ENCODE measurements at regions not wholly inside any gene's neighbourhood (a gene's known extent, or its start where the extent isn't known, plus 50 kb on each side); places are given as distances from the start of the nearest gene placed in this dataset.

GRCh38 chr6:28585335-28585734 lies 59.7 kb downstream of the GPX5 start:
- DNase-seq (ENCODE audit: low read depth) (peak; percentile 82), FAIRE-seq (no peak)
- no peak overlapping the region for H3K4me3 ChIP-seq (ENCODE audit: low read depth, low read length)

DNA sequence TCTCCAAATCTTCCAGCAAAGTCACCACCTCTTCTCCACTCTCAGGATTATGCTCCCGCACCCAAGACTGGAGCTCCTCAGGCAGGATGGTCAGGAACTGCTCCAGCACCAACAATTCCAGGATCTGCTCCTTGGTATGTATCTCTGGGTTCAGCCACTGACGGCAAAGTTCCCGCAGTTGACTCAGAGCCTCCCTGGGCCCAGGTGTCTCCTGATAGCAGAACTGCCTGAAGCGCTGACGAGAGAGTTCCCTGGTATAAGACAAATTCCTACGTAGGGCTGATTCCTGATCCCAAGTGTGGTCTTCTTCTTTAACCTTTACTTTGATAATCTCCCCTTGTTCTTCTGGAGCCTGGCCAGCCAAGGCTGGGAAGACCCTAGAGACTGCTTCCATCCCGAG lies 60.6 kb downstream of the GPX5 start:
- H3K27me3 ChIP-seq (ENCODE audit: control insufficient read depth, insufficient read depth, low read length) = no peaks in the 10 kb centered on the region
- FAIRE-seq (no peak), DNase-seq (ENCODE audit: low read depth) (peak; percentile 44)
- peak overlapping the region; percentile 58 for H3K4me3 ChIP-seq (ENCODE audit: low read depth, low read length)
- no peaks in the 10 kb centered on the region for H3K36me3 ChIP-seq (ENCODE audit: control insufficient read depth, insufficient read depth, low read length)
- no peak for TF ChIP-seq CTCF (IDR thresholded peaks at IDR 0.05; ENCODE audit: insufficient read depth, low read length, severe bottlenecking)

More at GRCh38 chr6:28585335-28585734, 59.7 kb downstream of the GPX5 start:
- H3K27me3 ChIP-seq (ENCODE audit: control insufficient read depth, insufficient read depth, low read length) = no peaks in the 10 kb centered on the region
- no peaks in the 10 kb centered on the region for H3K36me3 ChIP-seq (ENCODE audit: control insufficient read depth, insufficient read depth, low read length)
- no peak for TF ChIP-seq CTCF (IDR thresholded peaks at IDR 0.05; ENCODE audit: insufficient read depth, low read length, severe bottlenecking)

- Histone ChIP-seq H3K36me3 (ENCODE audit: control insufficient read depth, insufficient read depth, low read length) (no peaks in the 10 kb centered on the region), H3K4me3 (ENCODE audit: low read depth, low read length) (peak overlapping the region; percentile 58), H3K27me3 (ENCODE audit: control insufficient read depth, insufficient read depth, low read length) (no peaks in the 10 kb centered on the region)
- DNase-seq (ENCODE audit: low read depth) (peak; percentile 72), FAIRE-seq (no peak)
- no peak for TF ChIP-seq CTCF (IDR thresholded peaks at IDR 0.05; ENCODE audit: insufficient read depth, low read length, severe bottlenecking)
Observed at GRCh38 chr6:28586962-28587745, 61.5 kb downstream of the GPX5 start.

GRCh38 chr6:28587746-28588075 lies 62.0 kb downstream of the GPX5 start:
- Histone ChIP-seq H3K36me3 (ENCODE audit: control insufficient read depth, insufficient read depth, low read length) (no peaks in the 10 kb centered on the region), H3K27me3 (ENCODE audit: control insufficient read depth, insufficient read depth, low read length) (no peaks in the 10 kb centered on the region), H3K4me3 (ENCODE audit: low read depth, low read length) (peak overlapping the region; percentile 58)
- TF ChIP-seq CTCF (IDR thresholded peaks at IDR 0.05; ENCODE audit: insufficient read depth, low read length, severe bottlenecking) = no peak
- FAIRE-seq (no peak), DNase-seq (ENCODE audit: low read depth) (no peak)

DNA sequence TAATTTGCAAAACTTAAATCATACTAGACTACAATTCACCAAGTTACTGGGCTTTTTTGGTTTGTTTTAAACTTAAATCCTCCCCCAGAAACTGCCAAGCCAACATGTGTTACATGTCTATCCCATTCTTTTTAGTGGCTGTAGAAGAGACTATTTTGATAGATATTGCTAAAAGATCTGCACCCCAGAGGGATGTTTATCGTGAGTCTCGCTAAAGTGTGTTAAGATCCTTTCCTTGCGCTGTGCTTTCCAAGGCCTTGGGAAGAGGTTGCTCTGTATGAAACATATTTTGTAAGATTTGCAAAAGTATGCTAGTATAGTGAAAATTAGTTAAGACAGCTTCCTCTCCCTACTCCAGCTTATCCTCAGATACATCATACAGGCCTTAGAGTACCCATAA lies 63.0 kb downstream of the GPX5 start:
- no peak overlapping the region for H3K4me3 ChIP-seq (ENCODE audit: low read depth, low read length)
- DNase-seq (ENCODE audit: low read depth) (no peak), FAIRE-seq (no peak)
- no peaks in the 10 kb centered on the region for H3K27me3 ChIP-seq (ENCODE audit: control insufficient read depth, insufficient read depth, low read length)
- TF ChIP-seq CTCF (IDR thresholded peaks at IDR 0.05; ENCODE audit: insufficient read depth, low read length, severe bottlenecking) = no peak
- no peaks in the 10 kb centered on the region for H3K36me3 ChIP-seq (ENCODE audit: control insufficient read depth, insufficient read depth, low read length)

Measured in bronchial epithelial cell (primary cell).